ENCODE measurements at regions not wholly inside any gene's neighbourhood (a gene's known extent, or its start where the extent isn't known, plus 50 kb on each side); places are given as distances from the start of the nearest gene placed in this dataset.

DNA sequence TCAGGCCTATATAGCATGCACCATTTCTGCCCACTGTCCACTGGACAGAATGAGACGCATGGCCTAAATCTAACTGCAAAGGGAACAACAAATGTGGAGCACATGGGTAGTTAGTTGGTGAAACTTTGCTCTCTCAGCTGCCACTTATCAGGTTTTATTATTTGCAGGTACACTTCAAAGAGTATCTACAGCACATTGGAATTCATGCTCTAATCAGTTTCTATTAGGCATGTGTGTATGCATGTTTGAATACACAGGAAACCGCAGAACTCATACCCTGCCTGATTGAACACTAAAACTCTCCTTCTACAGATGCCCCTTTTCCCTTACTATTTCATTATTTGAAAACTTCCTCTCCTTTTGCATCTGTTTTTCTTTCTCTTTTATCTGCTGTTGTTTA, 97.4 kb upstream of the HSF2 start:
- Histone ChIP-seq H3K27me3 (no peaks in the 10 kb centered on the region), H3K9me3 (no peaks in the 10 kb centered on the region), H3K4me3 (ENCODE audit: low read depth, low read length) (no peak overlapping the region), H3K4me1 (no peaks in the 10 kb centered on the region), H3K36me3 (no peaks in the 10 kb centered on the region)
- TF ChIP-seq, protein P1, sequence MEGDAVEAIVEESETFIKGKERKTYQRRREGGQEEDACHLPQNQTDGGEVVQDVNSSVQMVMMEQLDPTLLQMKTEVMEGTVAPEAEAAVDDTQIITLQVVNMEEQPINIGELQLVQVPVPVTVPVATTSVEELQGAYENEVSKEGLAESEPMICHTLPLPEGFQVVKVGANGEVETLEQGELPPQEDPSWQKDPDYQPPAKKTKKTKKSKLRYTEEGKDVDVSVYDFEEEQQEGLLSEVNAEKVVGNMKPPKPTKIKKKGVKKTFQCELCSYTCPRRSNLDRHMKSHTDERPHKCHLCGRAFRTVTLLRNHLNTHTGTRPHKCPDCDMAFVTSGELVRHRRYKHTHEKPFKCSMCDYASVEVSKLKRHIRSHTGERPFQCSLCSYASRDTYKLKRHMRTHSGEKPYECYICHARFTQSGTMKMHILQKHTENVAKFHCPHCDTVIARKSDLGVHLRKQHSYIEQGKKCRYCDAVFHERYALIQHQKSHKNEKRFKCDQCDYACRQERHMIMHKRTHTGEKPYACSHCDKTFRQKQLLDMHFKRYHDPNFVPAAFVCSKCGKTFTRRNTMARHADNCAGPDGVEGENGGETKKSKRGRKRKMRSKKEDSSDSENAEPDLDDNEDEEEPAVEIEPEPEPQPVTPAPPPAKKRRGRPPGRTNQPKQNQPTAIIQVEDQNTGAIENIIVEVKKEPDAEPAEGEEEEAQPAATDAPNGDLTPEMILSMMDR (IDR thresholded peaks at IDR 0.05; ENCODE audit: low read depth, low read length): no peak
- DNase-seq: no peak

DNA sequence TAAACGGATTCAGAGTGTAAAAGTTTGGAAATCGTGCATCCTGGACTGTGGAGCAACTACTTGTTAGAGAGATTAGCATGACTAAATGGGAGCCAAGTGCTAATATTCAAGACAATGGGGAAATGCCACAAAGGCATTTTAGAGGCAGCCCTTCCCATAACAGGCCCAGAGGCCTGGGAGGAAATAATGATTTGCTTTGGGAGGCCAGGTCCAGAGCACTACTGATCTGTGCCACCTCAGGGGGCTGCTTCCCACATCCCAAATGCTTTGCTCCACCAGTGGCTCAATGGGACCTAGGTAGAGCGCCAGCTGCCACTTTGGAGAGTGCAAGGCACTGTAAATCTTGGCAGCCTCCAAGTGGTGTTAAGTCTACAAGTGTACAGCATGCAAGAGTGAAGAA, 91.9 kb upstream of the HSF2 start:
- Histone ChIP-seq H3K4me1 (no peaks in the 10 kb centered on the region), H3K4me3 (ENCODE audit: low read depth, low read length) (no peak overlapping the region), H3K9me3 (no peaks in the 10 kb centered on the region), H3K36me3 (no peaks in the 10 kb centered on the region), H3K27me3 (no peaks in the 10 kb centered on the region)
- no peak for DNase-seq
- TF ChIP-seq, protein P1 (IDR thresholded peaks at IDR 0.05; ENCODE audit: low read depth, low read length): no peak

DNA sequence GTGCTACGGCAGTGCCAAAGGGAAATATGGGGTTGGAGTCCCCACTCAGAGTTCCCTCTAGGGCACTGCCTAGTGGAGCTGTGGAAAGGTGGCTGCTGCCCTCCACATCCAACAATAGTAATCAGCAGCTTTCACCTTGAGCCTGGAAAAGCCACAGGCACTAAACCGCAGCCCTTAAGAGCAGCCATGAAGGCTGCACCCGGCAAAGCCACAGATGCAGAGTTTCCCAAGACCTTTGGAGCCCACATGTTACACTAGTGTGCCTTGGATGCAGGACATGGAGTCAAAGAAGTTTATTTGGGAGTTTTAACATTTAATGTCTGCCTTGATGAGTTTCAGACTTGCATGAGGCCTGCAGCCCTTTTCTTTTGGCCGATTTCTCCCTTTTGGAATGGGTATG, 91.4 kb upstream of the HSF2 start:
- Histone ChIP-seq H3K9me3 (no peaks in the 10 kb centered on the region), H3K27me3 (no peaks in the 10 kb centered on the region), H3K4me3 (ENCODE audit: low read depth, low read length) (no peak overlapping the region), H3K36me3 (no peaks in the 10 kb centered on the region), H3K4me1 (no peaks in the 10 kb centered on the region)
- TF ChIP-seq, protein P1 (IDR thresholded peaks at IDR 0.05; ENCODE audit: low read depth, low read length): no peak
- no peak for DNase-seq

DNA sequence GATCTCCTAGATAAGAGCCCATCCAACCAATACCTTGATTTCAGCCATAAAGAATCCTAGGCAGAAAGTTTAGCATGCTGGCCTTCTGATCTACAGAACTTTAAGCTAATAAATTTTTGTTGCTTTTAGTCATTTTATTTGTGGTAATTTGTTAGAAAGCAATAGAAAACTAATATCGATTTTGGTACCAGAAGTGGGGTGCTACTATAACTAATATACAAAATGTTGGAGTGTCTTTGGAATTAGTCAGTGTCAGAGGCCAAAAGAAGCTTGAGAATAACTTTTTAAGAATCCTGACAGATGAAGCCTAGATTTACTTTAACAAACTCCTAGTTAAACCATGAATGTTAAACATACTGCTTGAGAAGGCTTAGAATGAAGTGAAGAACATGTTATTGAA, 83.6 kb upstream of the HSF2 start:
- no peak for DNase-seq
- TF ChIP-seq, protein P1 (IDR thresholded peaks at IDR 0.05; ENCODE audit: low read depth, low read length): no peak
- H3K4me3 ChIP-seq (ENCODE audit: low read depth, low read length): no peak overlapping the region

DNA sequence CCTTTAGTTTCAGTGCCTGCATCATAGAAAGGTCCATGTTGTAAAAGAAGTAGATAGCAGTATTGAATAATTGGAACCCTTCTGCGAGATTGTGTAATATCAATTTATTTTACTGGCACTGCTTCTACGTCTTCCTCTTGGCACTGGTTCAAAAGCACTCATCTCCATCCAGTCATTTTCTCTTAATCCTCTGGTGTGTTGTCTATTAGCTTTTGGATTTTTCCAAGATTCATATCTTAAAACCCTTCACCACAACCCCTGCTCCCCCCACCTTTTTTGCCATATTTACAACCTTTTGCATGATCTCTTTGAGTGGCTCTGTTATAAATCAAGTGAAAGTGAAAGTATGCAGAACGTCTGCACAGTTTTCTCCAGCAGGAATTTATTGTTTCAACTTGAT, 76.6 kb upstream of the HSF2 start:
- no peaks in the 10 kb centered on the region for H3K4me1 ChIP-seq
- H3K9me3 ChIP-seq: no peaks in the 10 kb centered on the region
- peak overlapping the region; percentile 37 for H3K4me3 ChIP-seq (ENCODE audit: low read depth, low read length)
- H3K27me3 ChIP-seq: no peaks in the 10 kb centered on the region
- DNase-seq: peak; percentile 8
- TF ChIP-seq, protein P1 (IDR thresholded peaks at IDR 0.05; ENCODE audit: low read depth, low read length): no peak
- H3K36me3 ChIP-seq: no peaks in the 10 kb centered on the region

More for the DNA sequence above, 83.6 kb upstream of the HSF2 start:
- Histone ChIP-seq H3K4me1 (no peaks in the 10 kb centered on the region), H3K36me3 (no peaks in the 10 kb centered on the region), H3K9me3 (no peaks in the 10 kb centered on the region), H3K27me3 (no peaks in the 10 kb centered on the region)

DNA sequence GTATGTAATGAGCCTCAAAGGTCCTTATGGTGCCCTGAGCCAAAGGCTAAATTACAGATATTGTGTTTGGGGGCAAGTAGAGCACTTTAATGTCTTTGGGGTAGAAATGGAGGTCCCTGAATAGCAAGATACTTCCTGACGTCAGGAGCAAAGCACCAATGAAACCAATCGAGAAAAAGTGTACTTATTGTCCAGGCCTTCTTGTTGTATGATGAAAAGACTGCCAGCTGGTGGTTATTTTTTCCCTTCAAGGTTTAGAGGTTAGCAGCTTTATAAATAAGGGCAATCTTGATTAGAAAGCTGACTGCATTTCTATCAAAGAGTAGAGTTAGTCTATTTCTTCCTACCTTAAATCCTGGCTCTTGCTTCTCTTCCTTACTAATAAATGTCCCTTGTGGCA, 76.1 kb upstream of the HSF2 start:
- Histone ChIP-seq H3K36me3 (no peaks in the 10 kb centered on the region), H3K4me1 (no peaks in the 10 kb centered on the region), H3K9me3 (no peaks in the 10 kb centered on the region), H3K27me3 (no peaks in the 10 kb centered on the region), H3K4me3 (ENCODE audit: low read depth, low read length) (peak overlapping the region; percentile 37)
- TF ChIP-seq, protein P1 (IDR thresholded peaks at IDR 0.05; ENCODE audit: low read depth, low read length): no peak
- no peak for DNase-seq

All from BE2C (cell line).